HCT116 (cell line): ENCODE measurements at regions not wholly inside any gene's neighbourhood (a gene's known extent, or its start where the extent isn't known, plus 50 kb on each side); places are given as distances from the start of the nearest gene placed in this dataset.

ENCODE experiments used
- ATAC-seq: fragments of 200-7000 bp; cut with Tn5 transposase; 2 replicates; pipeline ENCODE4 v1.9.1; 2020; ENCODE audit warnings: mild to moderate bottlenecking, moderate library complexity
- BruUV-seq: library from RNA; stranded (reverse); fragments of 400-500 nt; replicated peaks from 2 replicates; lab custom pipeline; 2021; lab: Mats Ljungman, UMichigan
- CTCF ChIA-PET: fragments of 300-600 bp; sonication (Branson Sonifier 250); formaldehyde crosslinking; loops from one replicate; lab custom pipeline; 2021; ENCODE audit warnings: antibody characterized with exemption; lab: Charles Lee
- POLR2A ChIA-PET: fragments of 300-600, 350-600 bp; sonication (Branson Sonifier 250); formaldehyde crosslinking; loops from one replicate; lab custom pipeline; 2021; ENCODE audit warnings: antibody characterized with exemption; lab: Charles Lee
- RAD21 ChIA-PET, 2 experiments: fragments of 300-600 bp; sonication (Branson Sonifier 250); formaldehyde crosslinking; loops; one replicate each; lab custom pipeline; 2023; ENCODE audit warnings: low total read pairs in 2 of 2; ENCODE audit not compliant: uncharacterized antibody in 2 of 2, unreplicated experiment in 2 of 2, low non-redundant PET in 1 of 2; lab: Charles Lee
- DNase-seq: peaks from one replicate; pipeline ENCODE4 v3.0.0-alpha.2; 2010; ENCODE audit warnings: low read depth, low spot score
- H2AFZ ChIP-seq: fragments of 200-600 bp; shearing (Covaris generic), sonication (generic); 2 replicates; pipeline ENCODE4 v1.6.1; 2017; ENCODE audit warnings: low read depth, mixed run types, mixed read lengths, antibody characterized with exemption, low read length; ENCODE audit not compliant: poor library complexity, severe bottlenecking
- H3K27ac ChIP-seq: 2 replicates; pipeline ENCODE4 v1.5.1; 2012; ENCODE audit warnings: low read depth, low read length
- H3K27me3 ChIP-seq: fragments of 200-600 bp; sonication (generic); 2 replicates; pipeline ENCODE4 v1.6.1; 2016; ENCODE audit warnings: mixed run types, low read length, mixed read lengths; ENCODE audit not compliant: insufficient read depth
- H3K36me3 ChIP-seq, 2 experiments: fragments of 200-500 bp in 1 of 2; fragments of 200-600 bp in 1 of 2; sonication (Bioruptor generic) in 1 of 2; sonication (generic) in 1 of 2; 2 replicates each; pipeline versions ENCODE4 v1.5.1 to v1.6.1; 2014 to 2016; ENCODE audit warnings: low read length in 2 of 2, inconsistent platforms in 1 of 2, mixed read lengths in 1 of 2, mixed run types in 1 of 2; ENCODE audit not compliant: insufficient read depth in 2 of 2, control insufficient read depth in 1 of 2
- H3K4me1 ChIP-seq, 2 experiments: fragments of 200-600 bp in 1 of 2; sonication (generic) in 1 of 2; 2 replicates each; pipeline versions ENCODE4 v1.5.1 to v1.6.1; 2012 to 2017; ENCODE audit warnings: low read length in 2 of 2, inconsistent platforms in 1 of 2, mild to moderate bottlenecking in 1 of 2, mixed read lengths in 1 of 2, mixed run types in 1 of 2, moderate library complexity in 1 of 2; ENCODE audit not compliant: insufficient read depth in 2 of 2, control insufficient read depth in 1 of 2
- H3K4me2 ChIP-seq: fragments of 200-600 bp; sonication (generic); 2 replicates; pipeline ENCODE4 v1.6.1; 2017; ENCODE audit warnings: mixed run types, low read length, mixed read lengths
- H3K4me3 ChIP-seq, 2 experiments: fragments of 200-600 bp in 1 of 2; sonication (generic) in 1 of 2; replicated peaks in 1 of 2; 2 replicates each; pipeline ENCODE4 v1.5.1; 2011 to 2016; ENCODE audit warnings: low read length in 2 of 2, control low read depth in 1 of 2, low read depth in 1 of 2, mild to moderate bottlenecking in 1 of 2, mixed read lengths in 1 of 2, mixed run types in 1 of 2
- H3K79me2 ChIP-seq: fragments of 200-600 bp; sonication (generic); 2 replicates; pipeline ENCODE4 v1.6.1; 2017; ENCODE audit warnings: mild to moderate bottlenecking, mixed run types, low read length, moderate library complexity, mixed read lengths; ENCODE audit not compliant: insufficient read depth
- H3K9ac ChIP-seq: fragments of 200-600 bp; sonication (generic); 2 replicates; pipeline ENCODE4 v1.6.1; 2016; ENCODE audit warnings: low read length, mixed read lengths
- H3K9me2 ChIP-seq: fragments of 200-600 bp; sonication (generic), shearing (Covaris generic); 2 replicates; pipeline ENCODE4 v1.6.1; 2017; ENCODE audit warnings: mixed run types, mild to moderate bottlenecking, moderate library complexity; ENCODE audit not compliant: insufficient read depth
- H3K9me3 ChIP-seq, 2 experiments: fragments of 200-500 bp in 1 of 2; fragments of 200-600 bp in 1 of 2; sonication (Bioruptor generic) in 1 of 2; sonication (generic) in 1 of 2; 2 replicates each; pipeline ENCODE4 v1.6.1; 2014 to 2017; ENCODE audit warnings: low read length in 2 of 2, mixed read lengths in 2 of 2, inconsistent platforms in 1 of 2, low read depth in 1 of 2, mild to moderate bottlenecking in 1 of 2, mixed run types in 1 of 2, moderate library complexity in 1 of 2; ENCODE audit not compliant: control insufficient read depth in 1 of 2, insufficient read depth in 1 of 2
- H4K20me1 ChIP-seq: fragments of 200-600 bp; sonication (generic), shearing (Covaris generic); 2 replicates; pipeline ENCODE4 v1.6.1; 2017; ENCODE audit warnings: mixed run types, mild to moderate bottlenecking, moderate library complexity; ENCODE audit not compliant: insufficient read depth
- ATF3 ChIP-seq: IDR thresholded peaks from 2 replicates; pipeline ENCODE4 v1.6.1; 2012
- CBX3 ChIP-seq: IDR thresholded peaks from 2 replicates; pipeline ENCODE4 v1.6.1; 2012; ENCODE audit warnings: low read depth
- CEBPB ChIP-seq: IDR thresholded peaks from 2 replicates; pipeline ENCODE4 v1.6.1; 2012; ENCODE audit warnings: low read depth
- CTCF ChIP-seq, 3 experiments: fragments of 200-600 bp in 1 of 3; sonication (generic) in 1 of 3; IDR thresholded peaks in 2 of 3; conservative IDR thresholded peaks in 1 of 3; 2 replicates each; pipeline ENCODE4 v1.5.1; 2012 to 2017; ENCODE audit warnings: low read depth in 2 of 3, low read length in 2 of 3, antibody characterized with exemption in 1 of 3, borderline replicate concordance in 1 of 3, control low read depth in 1 of 3, mild to moderate bottlenecking in 1 of 3, mixed read lengths in 1 of 3, mixed run types in 1 of 3, moderate library complexity in 1 of 3; ENCODE audit not compliant: insufficient read depth in 1 of 3
- EGR1 ChIP-seq: IDR thresholded peaks from 2 replicates; pipeline ENCODE4 v1.6.1; 2012; ENCODE audit warnings: low read depth
- ELF1 ChIP-seq: IDR thresholded peaks from 2 replicates; pipeline ENCODE4 v1.6.1; 2012; ENCODE audit warnings: low read depth, borderline replicate concordance
- EZH2phosphoT487 ChIP-seq: fragments of 200-600 bp; IDR thresholded peaks from 2 replicates; pipeline ENCODE4 v1.6.1; 2018; ENCODE audit warnings: antibody characterized with exemption, borderline replicate concordance
- FOSL1 ChIP-seq: IDR thresholded peaks from 2 replicates; pipeline ENCODE4 v1.6.1; 2012; ENCODE audit warnings: low read depth
- JUND ChIP-seq: IDR thresholded peaks from 2 replicates; pipeline ENCODE4 v1.6.1; 2012
- MAX ChIP-seq: IDR thresholded peaks from 2 replicates; pipeline ENCODE4 v1.6.1; 2012
- POLR2AphosphoS5 ChIP-seq: IDR thresholded peaks from 2 replicates; pipeline ENCODE4 v1.6.1; 2011; ENCODE audit warnings: mild to moderate bottlenecking, low read depth, low read length, moderate library complexity
- RAD21 ChIP-seq: IDR thresholded peaks from 2 replicates; pipeline ENCODE4 v1.6.1; 2012; ENCODE audit warnings: low read depth, mild to moderate bottlenecking
- SIN3A ChIP-seq: IDR thresholded peaks from 2 replicates; pipeline ENCODE4 v1.6.1; 2012; ENCODE audit warnings: low read depth
- SP1 ChIP-seq: IDR thresholded peaks from 2 replicates; pipeline ENCODE4 v1.6.1; 2012; ENCODE audit warnings: low read depth
- SRF ChIP-seq: IDR thresholded peaks from 2 replicates; pipeline ENCODE4 v1.6.1; 2012; ENCODE audit warnings: low read depth
- TCF7L2 ChIP-seq: IDR thresholded peaks from 2 replicates; pipeline ENCODE4 v1.7.0; 2011; ENCODE audit warnings: borderline replicate concordance, inconsistent platforms; ENCODE audit not compliant: insufficient read depth, insufficient read length; ENCODE audit errors: extremely low read depth
- ZBTB33 ChIP-seq: IDR thresholded peaks from 2 replicates; pipeline ENCODE4 v1.6.1; 2011; ENCODE audit warnings: mild to moderate bottlenecking, low read length, moderate library complexity; ENCODE audit not compliant: insufficient replicate concordance; ENCODE audit errors: extremely low read depth
- intact Hi-C: fragments of 100-400 bp; cut with micrococcal nuclease; formaldehyde crosslinking; loops from 2 replicates; pipeline ENCODE4 v1.10.0; 2022

GRCh38 chr3:176579711-176580185 lies 617.5 kb downstream of the TBL1XR1 start:
- POLR2A ChIA-PET = no interaction called here
- H2AFZ ChIP-seq = no peak overlapping the region
- intact Hi-C loops = no loop called here
- no peak overlapping the region for H3K4me2 ChIP-seq
- no peak for TF ChIP-seq POLR2AphosphoS5
- no peak for TF ChIP-seq FOSL1
- H3K4me3 ChIP-seq = no peak overlapping the region
- H3K27me3 ChIP-seq = no peaks in the 10 kb centered on the region
- CTCF ChIA-PET = no interaction called here
- no peak for DNase-seq
- H3K4me1 ChIP-seq = no peaks in the 10 kb centered on the region
- no peaks in the 10 kb centered on the region for H3K9me3 ChIP-seq
- no peak for ATAC-seq
- H3K27ac ChIP-seq = no peak overlapping the region
- H4K20me1 ChIP-seq = no peaks in the 10 kb centered on the region
- RAD21 ChIA-PET = no interaction called here
- H3K9ac ChIP-seq = no peak overlapping the region
- H3K36me3 ChIP-seq = no peaks in the 10 kb centered on the region
- no TSS peak for BruUV-seq
- no peaks in the 10 kb centered on the region for H3K9me2 ChIP-seq
- H3K79me2 ChIP-seq = no peaks in the 10 kb centered on the region

GRCh38 chr3:176578316-176578715 lies 619.0 kb downstream of the TBL1XR1 start:
- ATAC-seq = no peak
- no peak for DNase-seq
- no peaks in the 10 kb centered on the region for H3K36me3 ChIP-seq
- no peaks in the 10 kb centered on the region for H3K9me2 ChIP-seq
- intact Hi-C loops = no loop called here
- H3K4me3 ChIP-seq = no peak overlapping the region
- H3K27me3 ChIP-seq = no peaks in the 10 kb centered on the region
- no peaks in the 10 kb centered on the region for H3K4me1 ChIP-seq
- ChIA-PET CTCF (no interaction called here), POLR2A (no interaction called here), RAD21 (no interaction called here)
- no peak overlapping the region for H3K4me2 ChIP-seq
- H2AFZ ChIP-seq = no peak overlapping the region
- H3K9ac ChIP-seq = no peak overlapping the region
- H3K9me3 ChIP-seq = no peaks in the 10 kb centered on the region
- H4K20me1 ChIP-seq = no peaks in the 10 kb centered on the region
- no peak overlapping the region for H3K27ac ChIP-seq
- no peaks in the 10 kb centered on the region for H3K79me2 ChIP-seq
- BruUV-seq = no TSS peak
- no peak for TF ChIP-seq ELF1
- no peak for TF ChIP-seq SP1
- TF ChIP-seq MAX = no peak
- TF ChIP-seq FOSL1 = no peak
- no peak for TF ChIP-seq CEBPB
- TF ChIP-seq SRF = no peak
- no peak for TF ChIP-seq CBX3
- no peak for TF ChIP-seq SIN3A
- TF ChIP-seq RAD21 = no peak
- no peak for TF ChIP-seq ATF3
- no peak for TF ChIP-seq JUND
- no peak for TF ChIP-seq TCF7L2
- no peak for TF ChIP-seq EGR1
- no peak for TF ChIP-seq EZH2phosphoT487
- no peak for TF ChIP-seq ZBTB33
- no peak for TF ChIP-seq CTCF (IDR thresholded peaks at IDR 0.05 in 2 of 3, conservative IDR thresholded peaks at IDR 0.05 in 1 of 3; ENCODE audit: borderline replicate concordance in 1 of 3, insufficient read depth in 1 of 3, low read depth in 2 of 3, low read length in 2 of 3)
